OCI-LY1 (cell line): ENCODE measurements at regions not wholly inside any gene's neighbourhood (a gene's known extent, or its start where the extent isn't known, plus 50 kb on each side); places are given as distances from the start of the nearest gene placed in this dataset.

Experiments used
- EZH2 ChIP-seq: fragments of 200-600 bp; sonication (generic), shearing (Covaris generic); IDR thresholded peaks from 2 replicates; pipeline ENCODE4 v1.8.0; 2017; ENCODE audit warnings: borderline replicate concordance, mixed run types, mild to moderate bottlenecking, antibody characterized with exemption, low read length, moderate library complexity, mixed read lengths
- TF ChIP-seq, protein P1 (sequence below): fragments of 200-600 bp; sonication (generic), shearing (Covaris generic); IDR thresholded peaks from 2 replicates; pipeline ENCODE4 v1.5.1; 2017; ENCODE audit warnings: mild to moderate bottlenecking, antibody characterized with exemption, low read length, moderate library complexity, mixed read lengths

DNA sequence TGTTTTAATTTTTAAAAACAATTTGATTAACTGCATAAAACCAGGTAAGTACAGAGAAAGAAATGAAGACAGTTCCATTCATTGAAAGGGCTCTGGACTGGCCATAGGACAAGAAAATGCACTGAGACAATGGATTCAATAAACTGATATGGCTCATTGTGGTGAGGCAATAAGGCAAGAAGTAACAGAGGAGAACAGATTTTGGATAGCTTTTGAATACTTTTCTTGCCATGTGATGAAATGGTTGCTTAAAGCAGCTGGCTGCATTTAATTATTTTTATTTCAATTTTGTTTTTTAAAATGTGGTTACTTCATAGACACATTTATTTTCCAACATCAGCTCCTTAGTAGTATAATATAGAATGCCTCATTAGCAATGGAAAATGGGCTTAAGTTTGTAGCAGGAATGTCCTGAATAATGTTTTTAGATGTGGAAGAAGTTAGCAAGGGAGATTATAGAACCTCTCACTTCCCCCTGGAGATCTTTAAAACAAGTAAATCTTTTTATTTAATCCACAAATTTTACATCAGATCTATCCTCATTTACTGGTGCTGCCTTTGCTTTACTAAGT lies 646.9 kb upstream of the ZEB2 start:
- TF ChIP-seq, protein P1, sequence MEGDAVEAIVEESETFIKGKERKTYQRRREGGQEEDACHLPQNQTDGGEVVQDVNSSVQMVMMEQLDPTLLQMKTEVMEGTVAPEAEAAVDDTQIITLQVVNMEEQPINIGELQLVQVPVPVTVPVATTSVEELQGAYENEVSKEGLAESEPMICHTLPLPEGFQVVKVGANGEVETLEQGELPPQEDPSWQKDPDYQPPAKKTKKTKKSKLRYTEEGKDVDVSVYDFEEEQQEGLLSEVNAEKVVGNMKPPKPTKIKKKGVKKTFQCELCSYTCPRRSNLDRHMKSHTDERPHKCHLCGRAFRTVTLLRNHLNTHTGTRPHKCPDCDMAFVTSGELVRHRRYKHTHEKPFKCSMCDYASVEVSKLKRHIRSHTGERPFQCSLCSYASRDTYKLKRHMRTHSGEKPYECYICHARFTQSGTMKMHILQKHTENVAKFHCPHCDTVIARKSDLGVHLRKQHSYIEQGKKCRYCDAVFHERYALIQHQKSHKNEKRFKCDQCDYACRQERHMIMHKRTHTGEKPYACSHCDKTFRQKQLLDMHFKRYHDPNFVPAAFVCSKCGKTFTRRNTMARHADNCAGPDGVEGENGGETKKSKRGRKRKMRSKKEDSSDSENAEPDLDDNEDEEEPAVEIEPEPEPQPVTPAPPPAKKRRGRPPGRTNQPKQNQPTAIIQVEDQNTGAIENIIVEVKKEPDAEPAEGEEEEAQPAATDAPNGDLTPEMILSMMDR = no peak
- no peak for TF ChIP-seq EZH2
